ENCODE measurements at regions not wholly inside any gene's neighbourhood (a gene's known extent, or its start where the extent isn't known, plus 50 kb on each side); places are given as distances from the start of the nearest gene placed in this dataset.
"Not testable (repeated sequence)": the region's sequence is repeated elsewhere in the genome, so short reads cannot be mapped to it uniquely, and the experiment has no call there.

DNA sequence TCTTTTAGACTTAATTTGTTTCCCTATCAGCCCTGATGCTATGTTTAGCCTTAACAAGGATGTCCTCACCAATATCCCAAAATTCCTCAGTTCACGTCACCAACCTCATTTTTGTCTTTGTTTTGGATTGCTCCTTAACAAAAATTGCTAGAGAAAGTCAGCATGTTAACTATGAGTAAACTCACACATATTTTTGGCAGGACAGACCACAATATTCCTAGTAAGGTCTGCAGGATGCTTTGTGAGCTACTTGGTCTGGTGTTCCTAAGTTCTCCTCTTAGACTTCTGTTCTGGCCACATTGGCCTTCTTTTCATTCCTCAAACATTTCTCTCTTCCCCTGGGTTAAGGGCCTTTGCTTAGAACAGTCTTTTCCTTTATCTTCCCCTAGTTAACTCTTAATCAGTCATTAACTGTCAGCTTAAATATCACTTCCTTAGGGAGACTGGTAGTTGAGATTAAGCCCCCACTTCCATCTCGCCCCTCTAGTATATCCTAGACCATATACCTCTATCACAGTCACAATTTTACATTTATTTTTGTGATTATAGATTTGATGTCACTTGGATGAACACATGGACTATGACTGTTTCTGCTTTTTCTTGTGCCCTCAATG is 116.2 kb downstream of the ADCYAP1 start:
- in situ Hi-C loops (cut with MboI; ENCODE audit: low sequenced_read_pairs, unreplicated experiment), result no loop called here
- TF ChIP-seq, protein P1, sequence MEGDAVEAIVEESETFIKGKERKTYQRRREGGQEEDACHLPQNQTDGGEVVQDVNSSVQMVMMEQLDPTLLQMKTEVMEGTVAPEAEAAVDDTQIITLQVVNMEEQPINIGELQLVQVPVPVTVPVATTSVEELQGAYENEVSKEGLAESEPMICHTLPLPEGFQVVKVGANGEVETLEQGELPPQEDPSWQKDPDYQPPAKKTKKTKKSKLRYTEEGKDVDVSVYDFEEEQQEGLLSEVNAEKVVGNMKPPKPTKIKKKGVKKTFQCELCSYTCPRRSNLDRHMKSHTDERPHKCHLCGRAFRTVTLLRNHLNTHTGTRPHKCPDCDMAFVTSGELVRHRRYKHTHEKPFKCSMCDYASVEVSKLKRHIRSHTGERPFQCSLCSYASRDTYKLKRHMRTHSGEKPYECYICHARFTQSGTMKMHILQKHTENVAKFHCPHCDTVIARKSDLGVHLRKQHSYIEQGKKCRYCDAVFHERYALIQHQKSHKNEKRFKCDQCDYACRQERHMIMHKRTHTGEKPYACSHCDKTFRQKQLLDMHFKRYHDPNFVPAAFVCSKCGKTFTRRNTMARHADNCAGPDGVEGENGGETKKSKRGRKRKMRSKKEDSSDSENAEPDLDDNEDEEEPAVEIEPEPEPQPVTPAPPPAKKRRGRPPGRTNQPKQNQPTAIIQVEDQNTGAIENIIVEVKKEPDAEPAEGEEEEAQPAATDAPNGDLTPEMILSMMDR (IDR thresholded peaks at IDR 0.05; ENCODE audit: borderline replicate concordance, control extremely low read depth, extremely low read depth, insufficient read depth, missing control alignments), result no peak
- no peak for DNase-seq (ENCODE audit: low spot score)

DNA sequence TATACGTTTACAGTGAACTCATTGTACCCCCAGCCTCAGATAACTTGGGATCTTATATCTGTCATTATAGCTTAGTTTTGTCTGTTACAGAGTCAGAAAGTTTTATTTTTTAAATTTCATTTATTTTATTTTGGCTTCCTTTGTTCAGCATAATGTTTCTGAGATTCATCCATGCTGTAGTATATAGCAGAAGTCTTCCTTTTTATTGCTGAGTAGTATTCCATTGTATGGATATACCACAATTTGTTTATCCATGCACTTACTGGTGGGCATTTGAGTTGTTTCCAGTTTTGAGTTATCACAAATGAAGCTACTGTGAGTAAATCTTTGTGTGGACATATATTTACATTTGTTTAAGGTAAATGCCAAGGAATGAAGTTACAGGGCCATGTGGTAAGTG is 122.3 kb downstream of the ADCYAP1 start:
- DNase-seq (ENCODE audit: low spot score), result no peak
- in situ Hi-C loops (cut with MboI; ENCODE audit: low sequenced_read_pairs, unreplicated experiment), result no loop called here
- TF ChIP-seq, protein P1 (IDR thresholded peaks at IDR 0.05; ENCODE audit: borderline replicate concordance, control extremely low read depth, extremely low read depth, insufficient read depth, missing control alignments), result no peak

DNA sequence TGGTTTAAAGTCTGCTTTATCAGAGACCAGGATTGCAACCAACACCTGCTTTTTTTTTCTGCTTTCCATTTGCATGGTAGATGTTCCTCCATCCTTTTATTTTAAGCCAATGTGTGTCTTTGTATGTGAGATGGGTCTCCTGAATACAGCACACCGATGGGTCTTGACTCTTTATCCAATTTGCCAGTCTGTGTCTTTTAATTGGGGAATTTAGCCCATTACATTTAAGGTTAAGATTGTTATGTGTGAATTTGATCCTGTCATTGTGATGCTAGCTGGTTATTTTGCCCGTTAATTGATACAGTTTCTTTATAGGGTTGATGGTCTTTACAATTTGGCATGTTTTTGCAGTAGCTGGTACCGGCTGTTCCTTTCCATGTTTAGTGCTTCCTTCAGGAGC is 128.4 kb downstream of the ADCYAP1 start:
- DNase-seq (ENCODE audit: low spot score); in situ Hi-C loops (cut with MboI; ENCODE audit: low sequenced_read_pairs, unreplicated experiment): not testable (repeated sequence)

DNA sequence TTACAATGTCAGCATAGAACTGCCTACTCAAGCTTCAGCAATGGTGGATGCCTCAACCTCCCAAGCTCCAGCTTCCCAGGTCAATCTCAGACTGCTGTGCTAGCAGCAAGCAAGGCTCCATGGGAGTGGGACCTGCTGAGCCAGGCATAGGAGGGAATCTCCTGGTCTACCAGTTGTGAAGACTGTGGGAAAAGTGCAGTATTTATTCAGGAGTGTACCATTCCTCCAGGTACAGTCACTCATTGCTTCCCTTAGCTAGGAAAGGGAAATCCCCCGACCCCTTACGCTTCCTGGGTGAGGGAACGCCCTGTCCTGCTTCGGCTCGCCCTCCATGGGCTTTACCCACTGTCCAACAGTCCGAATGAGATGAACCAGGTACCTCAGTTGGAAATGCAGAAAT is 130.3 kb downstream of the ADCYAP1 start:
- in situ Hi-C loops (cut with MboI; ENCODE audit: low sequenced_read_pairs, unreplicated experiment), result no loop called here
- TF ChIP-seq, protein P1 (IDR thresholded peaks at IDR 0.05; ENCODE audit: borderline replicate concordance, control extremely low read depth, extremely low read depth, insufficient read depth, missing control alignments), result no peak
- DNase-seq (ENCODE audit: low spot score), result no peak

DNA sequence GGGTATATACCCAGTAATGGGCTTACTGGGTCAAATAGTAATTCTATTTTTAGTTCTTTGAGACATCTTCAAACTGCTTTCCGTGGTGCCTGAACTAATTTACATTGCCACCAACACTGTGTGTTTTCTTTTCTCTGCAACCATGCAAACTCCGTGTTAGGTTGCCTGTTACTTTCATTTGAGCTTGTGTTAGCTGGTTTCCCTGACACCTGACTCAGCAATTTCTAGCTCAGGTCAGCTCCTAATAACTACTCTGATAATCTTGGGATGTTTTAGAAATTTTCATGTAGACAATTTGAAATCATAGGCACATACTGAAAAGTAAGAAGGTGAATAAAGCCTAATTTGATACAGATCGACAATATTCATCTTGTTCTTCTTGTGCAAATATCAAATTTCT is 132.3 kb downstream of the ADCYAP1 start:
- no peak for DNase-seq (ENCODE audit: low spot score)
- TF ChIP-seq, protein P1 (IDR thresholded peaks at IDR 0.05; ENCODE audit: borderline replicate concordance, control extremely low read depth, extremely low read depth, insufficient read depth, missing control alignments), result no peak
- in situ Hi-C loops (cut with MboI; ENCODE audit: low sequenced_read_pairs, unreplicated experiment), result no loop called here

DNA sequence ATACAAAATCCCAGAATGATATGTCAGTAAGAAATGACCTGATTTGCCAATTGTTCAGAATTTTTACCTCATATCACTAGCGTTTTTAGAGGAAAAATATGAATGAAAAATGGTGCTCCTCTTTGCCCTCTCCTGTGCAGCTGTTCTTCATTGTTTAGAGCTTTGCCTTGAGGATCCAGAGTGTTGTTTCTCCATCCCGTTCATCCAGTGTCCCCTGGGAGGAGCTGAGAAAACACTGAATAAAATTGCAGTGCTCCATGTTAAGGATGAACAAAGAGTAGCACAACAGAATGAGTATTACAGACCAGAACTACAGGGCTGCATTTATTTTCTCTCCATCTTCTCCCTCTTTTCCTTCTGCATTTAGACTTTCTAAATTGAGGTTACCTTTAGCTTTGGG is 133.1 kb downstream of the ADCYAP1 start:
- TF ChIP-seq, protein P1 (IDR thresholded peaks at IDR 0.05; ENCODE audit: borderline replicate concordance, control extremely low read depth, extremely low read depth, insufficient read depth, missing control alignments), result no peak
- DNase-seq (ENCODE audit: low spot score), result no peak
- in situ Hi-C loops (cut with MboI; ENCODE audit: low sequenced_read_pairs, unreplicated experiment), result no loop called here

DNA sequence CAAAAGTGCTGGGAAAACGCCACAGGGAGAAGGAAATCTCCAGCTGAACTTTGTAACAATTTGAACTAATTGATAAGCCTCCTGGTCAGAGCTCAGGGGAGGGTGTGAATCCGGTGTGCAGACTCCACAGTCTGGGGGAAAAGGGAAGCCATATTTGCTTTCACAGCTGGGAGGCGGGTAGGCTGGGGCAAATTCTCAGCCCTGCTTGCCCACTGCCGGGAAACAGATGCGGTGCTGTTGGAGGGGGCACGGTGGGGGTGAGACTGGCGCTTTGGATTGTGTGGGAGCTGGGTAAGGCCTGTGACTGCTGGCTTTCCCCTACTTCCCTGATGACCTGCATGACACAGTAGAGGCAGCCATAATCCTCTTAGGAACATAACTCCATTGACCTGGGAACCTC is 134.8 kb downstream of the ADCYAP1 start:
- in situ Hi-C loops (cut with MboI; ENCODE audit: low sequenced_read_pairs, unreplicated experiment), result no loop called here

DNA sequence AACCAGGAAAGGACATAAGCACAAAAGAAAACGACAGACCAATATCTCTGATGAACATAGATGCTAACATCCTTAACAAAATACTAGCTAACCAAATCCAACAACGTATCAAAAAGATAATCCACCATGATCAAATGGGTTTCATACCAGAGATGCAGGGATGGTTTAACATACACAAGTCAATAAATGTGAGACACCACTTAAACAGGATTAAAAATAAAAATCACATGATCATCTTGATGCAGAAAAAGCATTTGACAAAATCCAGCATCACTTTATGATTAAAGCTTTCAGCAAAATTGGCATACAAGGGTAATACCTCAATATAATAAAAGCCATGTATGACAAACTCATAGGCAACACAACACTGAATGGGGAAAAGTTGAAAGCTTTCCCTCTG is 138.4 kb downstream of the ADCYAP1 start:
- DNase-seq (ENCODE audit: low spot score); in situ Hi-C loops (cut with MboI; ENCODE audit: low sequenced_read_pairs, unreplicated experiment): not testable (repeated sequence)

More for the DNA sequence above, 134.8 kb downstream of the ADCYAP1 start:
- no peak for DNase-seq (ENCODE audit: low spot score)
- TF ChIP-seq, protein P1 (IDR thresholded peaks at IDR 0.05; ENCODE audit: borderline replicate concordance, control extremely low read depth, extremely low read depth, insufficient read depth, missing control alignments), result no peak
